Karpas-422 (cell line): ENCODE measurements at regions not wholly inside any gene's neighbourhood (a gene's known extent, or its start where the extent isn't known, plus 50 kb on each side); places are given as distances from the start of the nearest gene placed in this dataset.
A peak's percentile ranks its signal among the peaks of the same experiment; 100 is the strongest.

Source experiments
- DNase-seq: peaks from one replicate; pipeline ENCODE4 v3.0.0-alpha.2; 2015
- H2AFZ ChIP-seq: fragments of 200-600 bp; sonication (generic); 2 replicates; pipeline ENCODE4 v1.6.1; 2014; ENCODE audit warnings: antibody characterized with exemption, low read length, mixed read lengths
- H3K27ac ChIP-seq: fragments of 200-600 bp; sonication (generic); 2 replicates; pipeline ENCODE4 v1.5.1; 2014; ENCODE audit warnings: mild to moderate bottlenecking, low read length, moderate library complexity
- H3K27me3 ChIP-seq: fragments of 200-600 bp; sonication (generic); 2 replicates; pipeline ENCODE4 v1.6.1; 2014; ENCODE audit warnings: low read length, mixed read lengths
- H3K36me3 ChIP-seq: fragments of 200-600 bp; sonication (generic); 2 replicates; pipeline ENCODE4 v1.6.1; 2014; ENCODE audit warnings: low read length, mixed read lengths; ENCODE audit not compliant: insufficient read depth
- H3K4me1 ChIP-seq: fragments of 200-600 bp; sonication (generic); 2 replicates; pipeline ENCODE4 v1.6.1; 2014; ENCODE audit warnings: mild to moderate bottlenecking, low read length, mixed read lengths
- H3K4me2 ChIP-seq: fragments of 200-600 bp; sonication (generic); 2 replicates; pipeline ENCODE4 v1.6.1; 2014; ENCODE audit warnings: low read length, low read depth, mild to moderate bottlenecking; ENCODE audit not compliant: poor library complexity, severe bottlenecking
- H3K4me3 ChIP-seq: fragments of 200-600 bp; sonication (generic); 2 replicates; pipeline ENCODE4 v1.5.1; 2014; ENCODE audit warnings: mild to moderate bottlenecking, antibody characterized with exemption, low read length, mixed read lengths
- H3K79me2 ChIP-seq: fragments of 200-600 bp; sonication (generic); 2 replicates; pipeline ENCODE4 v1.6.1; 2014; ENCODE audit warnings: mild to moderate bottlenecking, low read length, mixed read lengths
- H3K9ac ChIP-seq: fragments of 200-600 bp; sonication (generic); 2 replicates; pipeline ENCODE4 v1.6.0; 2014; ENCODE audit warnings: low read length
- H3K9me2 ChIP-seq: fragments of 200-600 bp; sonication (generic), shearing (Covaris generic); replicated peaks from 2 replicates; pipeline ENCODE4 v1.6.0; 2014; ENCODE audit warnings: mild to moderate bottlenecking, low read length, moderate library complexity; ENCODE audit not compliant: insufficient read depth
- H3K9me3 ChIP-seq: fragments of 300-700, 200-600 bp; sonication (generic); 2 replicates; pipeline ENCODE4 v1.6.1; 2014; ENCODE audit warnings: low read length, mixed read lengths
- H4K20me1 ChIP-seq: fragments of 200-600 bp; sonication (generic); 2 replicates; pipeline ENCODE4 v1.6.1; 2014; ENCODE audit warnings: mild to moderate bottlenecking, antibody characterized with exemption, low read length, low read depth; ENCODE audit not compliant: insufficient read depth

- Histone ChIP-seq H3K9me2 (no peaks in the 10 kb centered on the region), H2AFZ (no peak overlapping the region), H3K4me1 (peaks cover 3% of the 10 kb centered on the region), H3K79me2 (no peaks in the 10 kb centered on the region), H3K27me3 (no peaks in the 10 kb centered on the region), H3K4me3 (no peak overlapping the region), H4K20me1 (no peaks in the 10 kb centered on the region), H3K27ac (no peak overlapping the region), H3K36me3 (no peaks in the 10 kb centered on the region), H3K9me3 (no peaks in the 10 kb centered on the region), H3K4me2 (no peak overlapping the region), H3K9ac (no peak overlapping the region)
- DNase-seq: no peak
Observed at GRCh38 chr10:86594535-86594934, 59.8 kb upstream of the OPN4 start.

GRCh38 chr10:86595496-86595895 is 58.9 kb upstream of the OPN4 start:
- H3K36me3 ChIP-seq: no peaks in the 10 kb centered on the region
- H3K9me3 ChIP-seq: no peaks in the 10 kb centered on the region
- no peak for DNase-seq
- no peaks in the 10 kb centered on the region for H3K9me2 ChIP-seq
- H3K27me3 ChIP-seq: no peaks in the 10 kb centered on the region
- no peak overlapping the region for H3K27ac ChIP-seq
- peaks cover 12% of the 10 kb centered on the region for H3K4me1 ChIP-seq
- no peaks in the 10 kb centered on the region for H4K20me1 ChIP-seq
- H2AFZ ChIP-seq: no peak overlapping the region
- H3K9ac ChIP-seq: no peak overlapping the region
- H3K4me2 ChIP-seq: no peak overlapping the region
- no peaks in the 10 kb centered on the region for H3K79me2 ChIP-seq
- no peak overlapping the region for H3K4me3 ChIP-seq

- Histone ChIP-seq H3K4me3 (no peak overlapping the region), H3K9ac (no peak overlapping the region), H3K36me3 (no peaks in the 10 kb centered on the region), H3K4me2 (no peak overlapping the region), H3K4me1 (peaks cover 12% of the 10 kb centered on the region), H3K79me2 (no peaks in the 10 kb centered on the region), H2AFZ (no peak overlapping the region), H3K27ac (no peak overlapping the region), H3K27me3 (no peaks in the 10 kb centered on the region), H4K20me1 (no peaks in the 10 kb centered on the region), H3K9me3 (no peaks in the 10 kb centered on the region), H3K9me2 (no peaks in the 10 kb centered on the region)
- no peak for DNase-seq
Observed at GRCh38 chr10:86596266-86596665, 58.1 kb upstream of the OPN4 start.

- Histone ChIP-seq H3K9me3 (no peaks in the 10 kb centered on the region), H3K27me3 (no peaks in the 10 kb centered on the region), H3K9me2 (no peaks in the 10 kb centered on the region), H4K20me1 (no peaks in the 10 kb centered on the region), H3K4me2 (no peak overlapping the region), H3K27ac (no peak overlapping the region), H3K36me3 (no peaks in the 10 kb centered on the region), H3K79me2 (no peaks in the 10 kb centered on the region), H3K9ac (no peak overlapping the region), H3K4me3 (no peak overlapping the region), H2AFZ (no peak overlapping the region), H3K4me1 (peaks cover 12% of the 10 kb centered on the region)
- no peak for DNase-seq
Observed at GRCh38 chr10:86597306-86597705, 57.0 kb upstream of the OPN4 start.

- H3K4me2 ChIP-seq: no peak overlapping the region
- no peak overlapping the region for H2AFZ ChIP-seq
- no peak for DNase-seq
- no peaks in the 10 kb centered on the region for H3K9me3 ChIP-seq
- H3K36me3 ChIP-seq: no peaks in the 10 kb centered on the region
- H3K9me2 ChIP-seq: no peaks in the 10 kb centered on the region
- peaks cover 12% of the 10 kb centered on the region for H3K4me1 ChIP-seq
- H3K79me2 ChIP-seq: no peaks in the 10 kb centered on the region
- no peak overlapping the region for H3K4me3 ChIP-seq
- no peaks in the 10 kb centered on the region for H4K20me1 ChIP-seq
- no peak overlapping the region for H3K9ac ChIP-seq
- H3K27ac ChIP-seq: no peak overlapping the region
- H3K27me3 ChIP-seq: no peaks in the 10 kb centered on the region
Observed at GRCh38 chr10:86598151-86598550, 56.2 kb upstream of the OPN4 start.

- Histone ChIP-seq H3K79me2 (no peaks in the 10 kb centered on the region), H2AFZ (no peak overlapping the region), H3K36me3 (no peaks in the 10 kb centered on the region), H3K27me3 (no peaks in the 10 kb centered on the region), H3K9me3 (no peaks in the 10 kb centered on the region), H4K20me1 (no peaks in the 10 kb centered on the region), H3K9me2 (no peaks in the 10 kb centered on the region), H3K4me2 (no peak overlapping the region), H3K4me3 (no peak overlapping the region), H3K9ac (no peak overlapping the region), H3K4me1 (peaks cover 12% of the 10 kb centered on the region), H3K27ac (no peak overlapping the region)
- DNase-seq: no peak
Observed at GRCh38 chr10:86599041-86599440, 55.3 kb upstream of the OPN4 start.

- no peak overlapping the region for H3K9ac ChIP-seq
- no peak overlapping the region for H3K4me2 ChIP-seq
- no peaks in the 10 kb centered on the region for H3K9me3 ChIP-seq
- H3K79me2 ChIP-seq: no peaks in the 10 kb centered on the region
- no peaks in the 10 kb centered on the region for H3K36me3 ChIP-seq
- H3K4me1 ChIP-seq: peaks cover 12% of the 10 kb centered on the region
- H3K9me2 ChIP-seq: no peaks in the 10 kb centered on the region
- H3K27ac ChIP-seq: no peak overlapping the region
- H2AFZ ChIP-seq: no peak overlapping the region
- peak; percentile 69 for DNase-seq
- H3K27me3 ChIP-seq: no peaks in the 10 kb centered on the region
- H3K4me3 ChIP-seq: no peak overlapping the region
- no peaks in the 10 kb centered on the region for H4K20me1 ChIP-seq
Observed at GRCh38 chr10:86599729-86600128, 54.6 kb upstream of the OPN4 start.

GRCh38 chr10:86600296-86600695 is 54.1 kb upstream of the OPN4 start:
- H3K9ac ChIP-seq: no peak overlapping the region
- 0 out of 2 replicates have a peak overlapping the region, but pooled peaks have one; percentile 27 for H2AFZ ChIP-seq
- no peaks in the 10 kb centered on the region for H3K9me2 ChIP-seq
- H3K36me3 ChIP-seq: no peaks in the 10 kb centered on the region
- DNase-seq: no peak
- no peaks in the 10 kb centered on the region for H3K27me3 ChIP-seq
- no peak overlapping the region for H3K27ac ChIP-seq
- H3K9me3 ChIP-seq: no peaks in the 10 kb centered on the region
- no peak overlapping the region for H3K4me3 ChIP-seq
- no peak overlapping the region for H3K4me2 ChIP-seq
- no peaks in the 10 kb centered on the region for H3K79me2 ChIP-seq
- H4K20me1 ChIP-seq: no peaks in the 10 kb centered on the region
- peaks cover 12% of the 10 kb centered on the region for H3K4me1 ChIP-seq
